GM12878 (cell line): ENCODE measurements at regions not wholly inside any gene's neighbourhood (a gene's known extent, or its start where the extent isn't known, plus 50 kb on each side); places are given as distances from the start of the nearest gene placed in this dataset.

Experiments
- ATAC-seq: fragments of 200-7000 bp; cut with Tn5 transposase; 3 replicates; pipeline ENCODE4 v1.9.1; 2020; ENCODE audit warnings: mild to moderate bottlenecking, moderate library complexity
- BruUV-seq: library from RNA; stranded (reverse); fragments of 400-500 nt; replicated peaks from 2 replicates; lab custom pipeline; 2021; lab: Mats Ljungman, UMichigan
- CTCF ChIA-PET: fragments of 300-600 bp; sonication (Branson Sonifier 250); formaldehyde crosslinking; extraction: SDS; loops from one replicate; lab custom pipeline; 2021; ENCODE audit warnings: inconsistent platforms; lab: Yijun Ruan, JAX
- POLR2A ChIA-PET: fragments of 350-600 bp; formaldehyde crosslinking; extraction: SDS; loops from one replicate; lab custom pipeline; 2021; ENCODE audit warnings: inconsistent platforms; lab: Charles Lee
- RAD21 ChIA-PET: fragments of 300-600 bp; sonication (Branson Sonifier 250); formaldehyde crosslinking; loops from one replicate; lab custom pipeline; 2023; ENCODE audit warnings: antibody characterized with exemption; ENCODE audit not compliant: unreplicated experiment; lab: Charles Lee
- SMC1A ChIA-PET: fragments of 300-600 bp; sonication (Branson Sonifier 250); formaldehyde crosslinking; loops from one replicate; lab custom pipeline; 2023; ENCODE audit not compliant: unreplicated experiment, uncharacterized antibody; lab: Charles Lee
- DNase-seq: peaks from one replicate; pipeline ENCODE4 v3.0.0-alpha.2; 2011; ENCODE audit warnings: low read depth, low spot score
- FAIRE-seq: peaks from 3 replicates; lab custom pipeline; 2011; peaks lifted over from hg19 to GRCh38; lab: Jason Lieb, UNC
- H2AFZ ChIP-seq: 2 replicates; pipeline ENCODE4 v1.6.0; 2011; ENCODE audit warnings: low read depth, low read length, control low read depth; ENCODE audit not compliant: control insufficient read depth
- H3K27ac ChIP-seq: 2 replicates; pipeline ENCODE4 v1.5.1; 2011; ENCODE audit warnings: control low read depth; ENCODE audit not compliant: control insufficient read depth, insufficient read depth
- H3K27me3 ChIP-seq, 2 experiments: replicated peaks in 1 of 2; 2 replicates each; pipeline versions ENCODE4 v1.6.0 to v1.6.1; 2011; ENCODE audit warnings: low read length in 1 of 2; ENCODE audit not compliant: control insufficient read depth in 2 of 2, insufficient read depth in 2 of 2
- H3K36me3 ChIP-seq, 2 experiments: 2 replicates each; pipeline ENCODE4 v1.5.1; 2011; ENCODE audit warnings: low read length in 1 of 2; ENCODE audit not compliant: control insufficient read depth in 2 of 2, insufficient read depth in 2 of 2
- H3K4me1 ChIP-seq: 2 replicates; pipeline ENCODE4 v1.6.1; 2011; ENCODE audit warnings: mild to moderate bottlenecking, low read length, moderate library complexity, mixed read lengths; ENCODE audit not compliant: control insufficient read depth, insufficient read depth
- H3K4me2 ChIP-seq: 2 replicates; pipeline ENCODE4 v1.6.0; 2011; ENCODE audit warnings: control low read depth; ENCODE audit not compliant: control insufficient read depth, insufficient read depth
- H3K4me3 ChIP-seq: fragments of 200-600 bp; sonication (generic); 2 replicates; pipeline ENCODE4 v1.5.1; 2016
- H3K79me2 ChIP-seq: 2 replicates; pipeline ENCODE4 v1.6.0; 2011; ENCODE audit warnings: low read length; ENCODE audit not compliant: control insufficient read depth, insufficient read depth
- H3K9ac ChIP-seq: 2 replicates; pipeline ENCODE4 v1.8.0; 2011; ENCODE audit warnings: low read length, control low read depth, mixed read lengths; ENCODE audit not compliant: control insufficient read depth, insufficient read depth
- H3K9me3 ChIP-seq: replicated peaks from 3 replicates; pipeline ENCODE4 v1.5.1; 2011; ENCODE audit warnings: mild to moderate bottlenecking, low read length; ENCODE audit not compliant: control insufficient read depth, insufficient read depth
- H4K20me1 ChIP-seq: 2 replicates; pipeline ENCODE4 v1.6.0; 2011; ENCODE audit not compliant: control insufficient read depth, insufficient read depth
- CBFB ChIP-seq: IDR thresholded peaks from 2 replicates; pipeline ENCODE4 v1.6.1; 2016; ENCODE audit warnings: antibody characterized with exemption, low read depth
- CHD2 ChIP-seq: IDR thresholded peaks from 2 replicates; pipeline ENCODE4 v1.6.1; 2011; ENCODE audit warnings: low read depth, low read length, improper control_type of control experiment, borderline replicate concordance
- CREM ChIP-seq: IDR thresholded peaks from 2 replicates; pipeline ENCODE4 v1.6.1; 2014; ENCODE audit warnings: antibody characterized with exemption, low read depth
- EED ChIP-seq: sonication (generic); IDR thresholded peaks from 2 replicates; pipeline ENCODE4 v1.6.1; 2016; ENCODE audit warnings: antibody characterized with exemption, low read depth
- FOXM1 ChIP-seq: IDR thresholded peaks from 2 replicates; pipeline ENCODE4 v1.6.1; 2012; ENCODE audit warnings: low read depth, mild to moderate bottlenecking, inconsistent platforms, low read length, moderate library complexity
- HCFC1 ChIP-seq: fragments of 150-350 bp; IDR thresholded peaks from 2 replicates; pipeline ENCODE4 v1.6.1; 2014; ENCODE audit warnings: low read length
- MTA3 ChIP-seq: IDR thresholded peaks from 2 replicates; pipeline ENCODE4 v1.6.1; 2012; ENCODE audit warnings: low read length, inconsistent platforms, borderline replicate concordance
- MYB ChIP-seq: fragments of 150-350 bp; IDR thresholded peaks from 2 replicates; pipeline ENCODE4 v1.6.1; 2014; ENCODE audit warnings: mild to moderate bottlenecking, low read depth, low read length, borderline replicate concordance
- NR2C2 ChIP-seq: IDR thresholded peaks from 2 replicates; pipeline ENCODE4 v1.6.1; 2011; ENCODE audit warnings: borderline replicate concordance, low read depth; ENCODE audit not compliant: control insufficient read depth, insufficient read length
- PML ChIP-seq: IDR thresholded peaks from 2 replicates; pipeline ENCODE4 v1.6.1; 2012; ENCODE audit warnings: low read length, inconsistent platforms
- POLR2AphosphoS5 ChIP-seq: IDR thresholded peaks from 2 replicates; pipeline ENCODE4 v1.6.1; 2011; ENCODE audit warnings: mild to moderate bottlenecking, low read length, inconsistent platforms
- RAD51 ChIP-seq: fragments of 450-650 bp; IDR thresholded peaks from 2 replicates; pipeline ENCODE4 v1.6.1; 2016; ENCODE audit warnings: moderate library complexity, mild to moderate bottlenecking, inconsistent platforms
- RB1 ChIP-seq: fragments of 450-650 bp; formaldehyde crosslinking; IDR thresholded peaks from 2 replicates; pipeline ENCODE4 v1.6.1; 2017; ENCODE audit warnings: mild to moderate bottlenecking, borderline replicate concordance
- RFX5 ChIP-seq: IDR thresholded peaks from 2 replicates; pipeline ENCODE4 v1.6.1; 2011; ENCODE audit warnings: low read depth, low read length, improper control_type of control experiment
- SIN3A ChIP-seq: IDR thresholded peaks from 2 replicates; pipeline ENCODE4 v1.6.1; 2012; ENCODE audit warnings: low read depth, low read length, improper control_type of control experiment
- SPI1 ChIP-seq: IDR thresholded peaks from 2 replicates; pipeline ENCODE4 v1.6.1; 2011; ENCODE audit warnings: low read depth, mild to moderate bottlenecking, low read length, moderate library complexity, borderline replicate concordance; ENCODE audit not compliant: insufficient read depth
- SREBF1 ChIP-seq: IDR thresholded peaks from 2 replicates; pipeline ENCODE4 v1.6.1; 2012; ENCODE audit warnings: mild to moderate bottlenecking, low read length
- TBL1XR1 ChIP-seq: IDR thresholded peaks from 2 replicates; pipeline ENCODE4 v1.6.1; 2012; ENCODE audit warnings: low read depth, low read length, improper control_type of control experiment
- ZNF217 ChIP-seq: fragments of 450-650 bp; IDR thresholded peaks from 2 replicates; pipeline ENCODE4 v1.6.1; 2017; ENCODE audit warnings: antibody characterized with exemption, mild to moderate bottlenecking
- WGBS: methylation state at CpG from one replicate; pipeline ENCODE4 v1.1.6; 2016; ENCODE audit warnings: low lambda C conversion rate; ENCODE audit not compliant: insufficient replicate concordance, insufficient coverage; ENCODE audit errors: missing lambda C conversion rate; 5-methylcytosine and 5-hydroxymethylcytosine counted together
- in situ Hi-C: fragments of 300-500 bp; cut with MboI; formaldehyde crosslinking; loops from 9 replicates; pipeline ENCODE4 v1.14.3; 2018; ENCODE audit warnings: mixed read lengths
- intact Hi-C: fragments of 100-400 bp; cut with micrococcal nuclease; formaldehyde crosslinking; loops from one replicate; pipeline ENCODE4 v1.14.2; 2022; ENCODE audit not compliant: unreplicated experiment
- TF ChIP-seq, protein P1 (sequence below): fragments of 450-650 bp; IDR thresholded peaks from 2 replicates; pipeline ENCODE4 v1.6.1; 2017; ENCODE audit warnings: mild to moderate bottlenecking, low read depth, inconsistent platforms; ENCODE audit not compliant: poor library complexity, severe bottlenecking

DNA sequence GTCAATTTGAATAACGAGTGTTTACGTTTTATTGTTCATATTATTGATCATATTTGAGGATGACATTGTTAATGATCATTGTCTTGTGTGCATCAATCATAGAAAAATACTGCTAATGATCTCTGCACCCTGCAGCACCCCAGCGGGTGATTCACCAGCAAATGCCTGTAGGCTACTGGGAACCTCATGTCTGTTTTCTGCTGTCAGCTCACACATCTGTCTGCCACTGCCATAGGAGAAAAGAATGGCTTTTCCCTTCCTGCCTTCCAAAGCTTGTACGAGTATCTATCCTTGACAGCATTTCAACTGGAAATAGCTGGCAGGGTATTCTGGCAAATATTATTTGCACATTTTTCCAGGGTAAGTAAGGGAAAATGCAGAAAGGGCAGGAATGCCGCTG is 272.1 kb upstream of the TRAM1L1 start:
- Histone ChIP-seq H3K36me3 (no peaks in the 10 kb centered on the region), H3K9ac (no peak overlapping the region), H3K27ac (no peak overlapping the region), H3K27me3 (no peaks in the 10 kb centered on the region), H3K4me2 (no peak overlapping the region), H2AFZ (no peak overlapping the region), H3K4me3 (no peak overlapping the region), H3K4me1 (no peaks in the 10 kb centered on the region), H3K9me3 (no peaks in the 10 kb centered on the region), H4K20me1 (no peaks in the 10 kb centered on the region), H3K79me2 (no peaks in the 10 kb centered on the region)
- no peak for DNase-seq
- BruUV-seq, result no TSS peak
- POLR2A ChIA-PET, result no interaction called here
- in situ Hi-C loops (no loop called here), intact Hi-C loops (no loop called here)
- SMC1A ChIA-PET, result no interaction called here
- TF ChIP-seq SIN3A (no peak), HCFC1 (no peak), RAD51 (no peak), EED (no peak), CBFB (no peak), RB1 (no peak), RFX5 (no peak), MTA3 (no peak), NR2C2 (no peak), MYB (no peak), TBL1XR1 (no peak), SREBF1 (no peak), FOXM1 (no peak), SPI1 (no peak), PML (no peak), CREM (no peak), POLR2AphosphoS5 (no peak), CHD2 (no peak), ZNF217 (no peak)
- TF ChIP-seq, protein P1, sequence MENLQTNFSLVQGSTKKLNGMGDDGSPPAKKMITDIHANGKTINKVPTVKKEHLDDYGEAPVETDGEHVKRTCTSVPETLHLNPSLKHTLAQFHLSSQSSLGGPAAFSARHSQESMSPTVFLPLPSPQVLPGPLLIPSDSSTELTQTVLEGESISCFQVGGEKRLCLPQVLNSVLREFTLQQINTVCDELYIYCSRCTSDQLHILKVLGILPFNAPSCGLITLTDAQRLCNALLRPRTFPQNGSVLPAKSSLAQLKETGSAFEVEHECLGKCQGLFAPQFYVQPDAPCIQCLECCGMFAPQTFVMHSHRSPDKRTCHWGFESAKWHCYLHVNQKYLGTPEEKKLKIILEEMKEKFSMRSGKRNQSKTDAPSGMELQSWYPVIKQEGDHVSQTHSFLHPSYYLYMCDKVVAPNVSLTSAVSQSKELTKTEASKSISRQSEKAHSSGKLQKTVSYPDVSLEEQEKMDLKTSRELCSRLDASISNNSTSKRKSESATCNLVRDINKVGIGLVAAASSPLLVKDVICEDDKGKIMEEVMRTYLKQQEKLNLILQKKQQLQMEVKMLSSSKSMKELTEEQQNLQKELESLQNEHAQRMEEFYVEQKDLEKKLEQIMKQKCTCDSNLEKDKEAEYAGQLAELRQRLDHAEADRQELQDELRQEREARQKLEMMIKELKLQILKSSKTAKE, result no peak
- CTCF ChIA-PET, result no interaction called here
- FAIRE-seq, result no peak
- RAD21 ChIA-PET, result no interaction called here
- no peak for ATAC-seq
- 23% methylated on average over 5 of the region's 5 CpGs for WGBS
